ENCODE measurements at regions not wholly inside any gene's neighbourhood (a gene's known extent, or its start where the extent isn't known, plus 50 kb on each side); places are given as distances from the start of the nearest gene placed in this dataset.

GRCh38 chr12:118618695-118619094, 242.3 kb downstream of the SUDS3 start:
- H3K36me3 ChIP-seq (ENCODE audit: control insufficient read depth, insufficient read depth, low read length): no peaks in the 10 kb centered on the region
- no peak overlapping the region for H3K27ac ChIP-seq (ENCODE audit: low read depth, low read length)
- no CpG with 5 or more reads among the region's 1 CpG for WGBS (ENCODE audit: insufficient coverage)
- H3K27me3 ChIP-seq (ENCODE audit: control insufficient read depth, insufficient read depth, low read length): no peaks in the 10 kb centered on the region
- H3K4me1 ChIP-seq (ENCODE audit: control insufficient read depth, insufficient read depth, low read length): no peaks in the 10 kb centered on the region
- peak in 1 of 6 donors; percentile 37 for DNase-seq (ENCODE audit: low read depth in 4 of 6, low spot score in 6 of 6)
- no peaks in the 10 kb centered on the region for H3K9me3 ChIP-seq (ENCODE audit: control insufficient read depth, insufficient read depth, low read length)
- no peak overlapping the region for H3K4me3 ChIP-seq (ENCODE audit: low read depth, low read length)

- Histone ChIP-seq H3K4me1 (ENCODE audit: control insufficient read depth, insufficient read depth, low read length) (no peaks in the 10 kb centered on the region), H3K27me3 (ENCODE audit: control insufficient read depth, insufficient read depth, low read length) (no peaks in the 10 kb centered on the region), H3K4me3 (ENCODE audit: low read depth, low read length) (no peak overlapping the region), H3K27ac (ENCODE audit: low read depth, low read length) (no peak overlapping the region), H3K9me3 (ENCODE audit: control insufficient read depth, insufficient read depth, low read length) (no peaks in the 10 kb centered on the region), H3K36me3 (ENCODE audit: control insufficient read depth, insufficient read depth, low read length) (no peaks in the 10 kb centered on the region)
- WGBS (ENCODE audit: insufficient coverage): 81% methylated on average over 2 of the region's 3 CpGs
- peak in 1 of 6 donors; percentile 20 for DNase-seq (ENCODE audit: low read depth in 4 of 6, low spot score in 6 of 6)
These were observed 248.8 kb downstream of the SUDS3 start for GRCh38 chr12:118625050-118625675.

- no peaks in the 10 kb centered on the region for H3K4me1 ChIP-seq (ENCODE audit: control insufficient read depth, insufficient read depth, low read length)
- WGBS (ENCODE audit: insufficient coverage): no CpG with 5 or more reads among the region's 4 CpGs
- no peaks in the 10 kb centered on the region for H3K36me3 ChIP-seq (ENCODE audit: control insufficient read depth, insufficient read depth, low read length)
- H3K27ac ChIP-seq (ENCODE audit: low read depth, low read length): no peak overlapping the region
- H3K27me3 ChIP-seq (ENCODE audit: control insufficient read depth, insufficient read depth, low read length): no peaks in the 10 kb centered on the region
- DNase-seq (ENCODE audit: low read depth in 4 of 6, low spot score in 6 of 6): no peak
- H3K4me3 ChIP-seq (ENCODE audit: low read depth, low read length): no peak overlapping the region
- no peaks in the 10 kb centered on the region for H3K9me3 ChIP-seq (ENCODE audit: control insufficient read depth, insufficient read depth, low read length)
These were observed 256.7 kb downstream of the SUDS3 start for GRCh38 chr12:118633071-118633470.

- no peaks in the 10 kb centered on the region for H3K27me3 ChIP-seq (ENCODE audit: control insufficient read depth, insufficient read depth, low read length)
- H3K4me3 ChIP-seq (ENCODE audit: low read depth, low read length): no peak overlapping the region
- no peak for DNase-seq (ENCODE audit: low read depth in 4 of 6, low spot score in 6 of 6)
- no peaks in the 10 kb centered on the region for H3K4me1 ChIP-seq (ENCODE audit: control insufficient read depth, insufficient read depth, low read length)
- H3K9me3 ChIP-seq (ENCODE audit: control insufficient read depth, insufficient read depth, low read length): no peaks in the 10 kb centered on the region
- H3K36me3 ChIP-seq (ENCODE audit: control insufficient read depth, insufficient read depth, low read length): no peaks in the 10 kb centered on the region
- 100% methylated on average over 1 of the region's 3 CpGs for WGBS (ENCODE audit: insufficient coverage)
- no peak overlapping the region for H3K27ac ChIP-seq (ENCODE audit: low read depth, low read length)
These were observed 258.9 kb downstream of the SUDS3 start for GRCh38 chr12:118635276-118635675.

- DNase-seq (ENCODE audit: low read depth in 4 of 6, low spot score in 6 of 6): peak in 2 of 6 donors; percentile 42 to 73
- Histone ChIP-seq H3K4me1 (ENCODE audit: control insufficient read depth, insufficient read depth, low read length) (no peaks in the 10 kb centered on the region), H3K4me3 (ENCODE audit: low read depth, low read length) (no peak overlapping the region), H3K27ac (ENCODE audit: low read depth, low read length) (no peak overlapping the region), H3K9me3 (ENCODE audit: control insufficient read depth, insufficient read depth, low read length) (no peaks in the 10 kb centered on the region), H3K36me3 (ENCODE audit: control insufficient read depth, insufficient read depth, low read length) (no peaks in the 10 kb centered on the region), H3K27me3 (ENCODE audit: control insufficient read depth, insufficient read depth, low read length) (no peaks in the 10 kb centered on the region)
- 42% methylated on average over 5 of the region's 7 CpGs for WGBS (ENCODE audit: insufficient coverage)
These were observed 261.5 kb downstream of the SUDS3 start for GRCh38 chr12:118637767-118638370.

GRCh38 chr12:118641249-118641648, 264.9 kb downstream of the SUDS3 start:
- Histone ChIP-seq H3K4me1 (ENCODE audit: control insufficient read depth, insufficient read depth, low read length) (no peaks in the 10 kb centered on the region), H3K36me3 (ENCODE audit: control insufficient read depth, insufficient read depth, low read length) (no peaks in the 10 kb centered on the region), H3K4me3 (ENCODE audit: low read depth, low read length) (no peak overlapping the region), H3K9me3 (ENCODE audit: control insufficient read depth, insufficient read depth, low read length) (no peaks in the 10 kb centered on the region), H3K27ac (ENCODE audit: low read depth, low read length) (no peak overlapping the region), H3K27me3 (ENCODE audit: control insufficient read depth, insufficient read depth, low read length) (no peaks in the 10 kb centered on the region)
- 100% methylated on average over 1 of the region's 3 CpGs for WGBS (ENCODE audit: insufficient coverage)
- no peak for DNase-seq (ENCODE audit: low read depth in 4 of 6, low spot score in 6 of 6)

- Histone ChIP-seq H3K4me3 (ENCODE audit: low read depth, low read length) (no peak overlapping the region), H3K27me3 (ENCODE audit: control insufficient read depth, insufficient read depth, low read length) (no peaks in the 10 kb centered on the region), H3K36me3 (ENCODE audit: control insufficient read depth, insufficient read depth, low read length) (no peaks in the 10 kb centered on the region), H3K4me1 (ENCODE audit: control insufficient read depth, insufficient read depth, low read length) (no peaks in the 10 kb centered on the region), H3K9me3 (ENCODE audit: control insufficient read depth, insufficient read depth, low read length) (no peaks in the 10 kb centered on the region), H3K27ac (ENCODE audit: low read depth, low read length) (no peak overlapping the region)
- DNase-seq (ENCODE audit: low read depth in 4 of 6, low spot score in 6 of 6): peak in 1 of 6 donors; percentile 13
- 25% methylated on average over 2 of the region's 3 CpGs for WGBS (ENCODE audit: insufficient coverage)
These were observed 268.9 kb downstream of the SUDS3 start for GRCh38 chr12:118645219-118645618.

GRCh38 chr12:118649765-118650585, 273.6 kb downstream of the SUDS3 start:
- Histone ChIP-seq H3K36me3 (ENCODE audit: control insufficient read depth, insufficient read depth, low read length) (no peaks in the 10 kb centered on the region), H3K27ac (ENCODE audit: low read depth, low read length) (no peak overlapping the region), H3K27me3 (ENCODE audit: control insufficient read depth, insufficient read depth, low read length) (no peaks in the 10 kb centered on the region), H3K9me3 (ENCODE audit: control insufficient read depth, insufficient read depth, low read length) (no peaks in the 10 kb centered on the region), H3K4me1 (ENCODE audit: control insufficient read depth, insufficient read depth, low read length) (no peaks in the 10 kb centered on the region), H3K4me3 (ENCODE audit: low read depth, low read length) (no peak overlapping the region)
- 87% methylated on average over 19 of the region's 19 CpGs for WGBS (ENCODE audit: insufficient coverage)
- no peak for DNase-seq (ENCODE audit: low read depth in 4 of 6, low spot score in 6 of 6)

- Histone ChIP-seq H3K4me1 (ENCODE audit: control insufficient read depth, insufficient read depth, low read length) (no peaks in the 10 kb centered on the region), H3K9me3 (ENCODE audit: control insufficient read depth, insufficient read depth, low read length) (no peaks in the 10 kb centered on the region), H3K27me3 (ENCODE audit: control insufficient read depth, insufficient read depth, low read length) (no peaks in the 10 kb centered on the region), H3K27ac (ENCODE audit: low read depth, low read length) (no peak overlapping the region), H3K36me3 (ENCODE audit: control insufficient read depth, insufficient read depth, low read length) (no peaks in the 10 kb centered on the region), H3K4me3 (ENCODE audit: low read depth, low read length) (no peak overlapping the region)
- DNase-seq (ENCODE audit: low read depth in 4 of 6, low spot score in 6 of 6): no peak
- 96% methylated on average over 7 of the region's 7 CpGs for WGBS (ENCODE audit: insufficient coverage)
These were observed 274.2 kb downstream of the SUDS3 start for GRCh38 chr12:118650586-118650960.

All from spinal cord (tissue), 9 donors.